SU-DHL-6 (cell line): ENCODE measurements at regions not wholly inside any gene's neighbourhood (a gene's known extent, or its start where the extent isn't known, plus 50 kb on each side); places are given as distances from the start of the nearest gene placed in this dataset.

ENCODE experiments used
- EZH2phosphoT487 ChIP-seq: fragments of 200-600 bp; sonication (generic), shearing (Covaris generic); conservative IDR thresholded peaks from 2 replicates; pipeline ENCODE4 v1.6.1; 2018; ENCODE audit warnings: mild to moderate bottlenecking, antibody characterized with exemption, low read length, moderate library complexity, mixed read lengths
- TF ChIP-seq, protein P1 (sequence below): fragments of 200-600 bp; sonication (generic); IDR thresholded peaks from one replicate; pipeline ENCODE4 v1.5.1; 2017; ENCODE audit warnings: antibody characterized with exemption, mild to moderate bottlenecking, low read length, moderate library complexity; ENCODE audit not compliant: insufficient read depth, poor library complexity, severe bottlenecking

DNA sequence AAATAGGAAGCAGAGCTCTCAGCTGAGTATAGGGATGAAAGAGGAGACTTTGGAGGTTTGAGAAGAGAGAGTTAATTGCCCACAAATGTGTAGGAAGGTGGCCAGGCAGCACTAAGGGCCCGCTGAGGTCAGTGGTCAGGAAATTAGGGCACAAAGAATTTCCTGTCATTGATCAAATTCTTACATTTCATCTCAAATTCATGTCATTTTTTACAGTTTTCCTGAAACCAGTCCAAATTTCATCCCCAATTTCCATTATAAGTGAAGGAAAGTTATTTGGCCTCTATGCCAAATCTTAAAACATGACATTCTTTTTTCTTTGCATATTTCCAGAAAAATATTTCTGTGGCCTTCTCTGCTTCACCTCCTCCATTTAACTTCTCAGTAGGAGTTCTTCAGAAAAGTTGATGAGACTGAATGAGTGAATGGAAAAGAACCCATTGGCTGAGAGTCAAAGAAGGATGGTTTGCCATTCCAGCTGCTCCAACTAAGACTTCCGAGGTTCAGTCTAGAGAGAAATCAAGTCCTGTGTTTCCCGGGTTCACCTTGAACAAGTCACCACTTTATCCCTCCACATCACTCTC lies 68.7 kb upstream of the SPRY1 start:
- TF ChIP-seq, protein P1, sequence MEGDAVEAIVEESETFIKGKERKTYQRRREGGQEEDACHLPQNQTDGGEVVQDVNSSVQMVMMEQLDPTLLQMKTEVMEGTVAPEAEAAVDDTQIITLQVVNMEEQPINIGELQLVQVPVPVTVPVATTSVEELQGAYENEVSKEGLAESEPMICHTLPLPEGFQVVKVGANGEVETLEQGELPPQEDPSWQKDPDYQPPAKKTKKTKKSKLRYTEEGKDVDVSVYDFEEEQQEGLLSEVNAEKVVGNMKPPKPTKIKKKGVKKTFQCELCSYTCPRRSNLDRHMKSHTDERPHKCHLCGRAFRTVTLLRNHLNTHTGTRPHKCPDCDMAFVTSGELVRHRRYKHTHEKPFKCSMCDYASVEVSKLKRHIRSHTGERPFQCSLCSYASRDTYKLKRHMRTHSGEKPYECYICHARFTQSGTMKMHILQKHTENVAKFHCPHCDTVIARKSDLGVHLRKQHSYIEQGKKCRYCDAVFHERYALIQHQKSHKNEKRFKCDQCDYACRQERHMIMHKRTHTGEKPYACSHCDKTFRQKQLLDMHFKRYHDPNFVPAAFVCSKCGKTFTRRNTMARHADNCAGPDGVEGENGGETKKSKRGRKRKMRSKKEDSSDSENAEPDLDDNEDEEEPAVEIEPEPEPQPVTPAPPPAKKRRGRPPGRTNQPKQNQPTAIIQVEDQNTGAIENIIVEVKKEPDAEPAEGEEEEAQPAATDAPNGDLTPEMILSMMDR = no peak
- no peak for TF ChIP-seq EZH2phosphoT487
